MCF 10A (cell line): ENCODE measurements at regions not wholly inside any gene's neighbourhood (a gene's known extent, or its start where the extent isn't known, plus 50 kb on each side); places are given as distances from the start of the nearest gene placed in this dataset.

Source experiments
- BruUV-seq: library from RNA; stranded (reverse); fragments of 400-500 nt; replicated peaks from 2 replicates; lab custom pipeline; 2021; lab: Mats Ljungman, UMichigan
- CTCF ChIA-PET: fragments of 300-600 bp; sonication (Branson Sonifier 250); formaldehyde crosslinking; extraction: SDS; loops from one replicate; lab custom pipeline; 2021; ENCODE audit warnings: antibody characterized with exemption, inconsistent platforms; lab: Yijun Ruan, JAX
- POLR2A ChIA-PET: fragments of 300-600, 350-650 bp; sonication (Branson Sonifier 250); formaldehyde crosslinking; extraction: SDS; loops from one replicate; lab custom pipeline; 2020; ENCODE audit warnings: antibody characterized with exemption, inconsistent platforms; lab: Yijun Ruan, JAX
- DNase-seq: peaks from one replicate; pipeline ENCODE4 v3.0.0-alpha.2; 2018; ENCODE audit not compliant: unreplicated experiment
- H3K27ac Mint-ChIP-seq: one replicate; pipeline ENCODE4 v1.8.0; 2022; ENCODE audit warnings: mild to moderate bottlenecking, low read depth, mixed read lengths; ENCODE audit not compliant: unreplicated experiment
- H3K27me3 Mint-ChIP-seq: one replicate; pipeline ENCODE4 v1.8.0; 2022; ENCODE audit warnings: mixed read lengths; ENCODE audit not compliant: insufficient read depth, unreplicated experiment
- H3K36me3 Mint-ChIP-seq: one replicate; pipeline ENCODE4 v1.8.0; 2022; ENCODE audit warnings: mild to moderate bottlenecking, moderate library complexity, mixed read lengths; ENCODE audit not compliant: insufficient read depth, unreplicated experiment
- H3K4me1 Mint-ChIP-seq: one replicate; pipeline ENCODE4 v1.8.0; 2022; ENCODE audit warnings: mixed read lengths; ENCODE audit not compliant: insufficient read depth, unreplicated experiment
- H3K4me3 Mint-ChIP-seq: one replicate; pipeline ENCODE4 v1.8.0; 2022; ENCODE audit warnings: mild to moderate bottlenecking, moderate library complexity, mixed read lengths; ENCODE audit not compliant: unreplicated experiment
- H3K9me3 Mint-ChIP-seq: one replicate; pipeline ENCODE4 v1.8.0; 2022; ENCODE audit warnings: mixed read lengths; ENCODE audit not compliant: unreplicated experiment
- CTCF ChIP-seq: fragments of 200-600 bp; IDR thresholded peaks from one replicate; pipeline ENCODE4 v1.8.0; 2022; ENCODE audit warnings: antibody characterized with exemption, mild to moderate bottlenecking; ENCODE audit not compliant: unreplicated experiment
- intact Hi-C: fragments of 100-400 bp; cut with micrococcal nuclease; formaldehyde crosslinking; loops from 2 replicates; pipeline ENCODE4 v1.14.1; 2022

GRCh38 chr13:22789027-22789593 is 391.7 kb upstream of the SGCG start:
- Mint-ChIP-seq H3K36me3 (no peaks in the 10 kb centered on the region), H3K27me3 (no peaks in the 10 kb centered on the region), H3K4me3 (no peak overlapping the region), H3K4me1 (peaks cover 10% of the 10 kb centered on the region), H3K27ac (no peak overlapping the region), H3K9me3 (no peaks in the 10 kb centered on the region)
- DNase-seq, result no peak
- ChIA-PET CTCF (interaction anchor here (0.6 to 1.4 kb wide), 4 partner anchors 11 to 1500 kb away, joined by 3 to 6 read pairs (median 4); no protein-coding TSS in a partner anchor), POLR2A (no interaction called here)
- intact Hi-C loops, result no loop called here
- no TSS peak for BruUV-seq
- TF ChIP-seq CTCF, result no peak

- Mint-ChIP-seq H3K27ac (no peak overlapping the region), H3K27me3 (no peaks in the 10 kb centered on the region), H3K9me3 (no peaks in the 10 kb centered on the region), H3K36me3 (no peaks in the 10 kb centered on the region), H3K4me3 (no peak overlapping the region), H3K4me1 (peaks cover 10% of the 10 kb centered on the region)
- intact Hi-C loops, result no loop called here
- no TSS peak for BruUV-seq
- no peak for DNase-seq
- no peak for TF ChIP-seq CTCF
- POLR2A ChIA-PET, result no interaction called here
- CTCF ChIA-PET, result interaction anchor here (0.6 to 1.4 kb wide), 4 partner anchors 12 to 1806 kb away, joined by 3 read pairs; no protein-coding TSS in a partner anchor
These were observed 390.9 kb upstream of the SGCG start for GRCh38 chr13:22789916-22790315.

- Mint-ChIP-seq H3K4me3 (no peak overlapping the region), H3K27me3 (no peaks in the 10 kb centered on the region), H3K27ac (no peak overlapping the region), H3K9me3 (no peaks in the 10 kb centered on the region), H3K4me1 (peaks cover 8% of the 10 kb centered on the region), H3K36me3 (no peaks in the 10 kb centered on the region)
- TF ChIP-seq CTCF, result no peak
- intact Hi-C loops, result no loop called here
- DNase-seq, result no peak
- CTCF ChIA-PET, result interaction anchor here (0.6 to 1.4 kb wide), 4 partner anchors 304 to 543 kb away, joined by 3 to 5 read pairs (median 3); no protein-coding TSS in a partner anchor
- no TSS peak for BruUV-seq
- POLR2A ChIA-PET, result no interaction called here
These were observed 387.1 kb upstream of the SGCG start for GRCh38 chr13:22793598-22794134.

GRCh38 chr13:22800526-22801401 is 380.0 kb upstream of the SGCG start:
- no peaks in the 10 kb centered on the region for H3K4me1 Mint-ChIP-seq

More at GRCh38 chr13:22800526-22801401, 380.0 kb upstream of the SGCG start:
- Mint-ChIP-seq H3K4me3 (no peak overlapping the region), H3K27ac (no peak overlapping the region), H3K36me3 (no peaks in the 10 kb centered on the region), H3K27me3 (no peaks in the 10 kb centered on the region), H3K9me3 (no peaks in the 10 kb centered on the region)
- TF ChIP-seq CTCF, result no peak
- CTCF ChIA-PET, result interaction anchor here (0.6 to 4.4 kb wide), 17 partner anchors 12 to 1175 kb away, joined by 3 to 47 read pairs (median 3); no protein-coding TSS in a partner anchor
- POLR2A ChIA-PET, result interaction anchor here (1.6 kb wide), 1 partner anchor 521 kb away, joined by 9 read pairs; no protein-coding TSS in a partner anchor
- no peak for DNase-seq
- no TSS peak for BruUV-seq
- intact Hi-C loops, result loop anchor here (1.0 to 10.0 kb wide), 5 partner anchors 220 to 664 kb away; no protein-coding TSS in a partner anchor
